Activated T-cell treated with anti-CD3 and anti-CD28 coated beads, Interleukin-2, amount 50 U/mL, for 4 hours (primary cell): ENCODE measurements at regions not wholly inside any gene's neighbourhood (a gene's known extent, or its start where the extent isn't known, plus 50 kb on each side); places are given as distances from the start of the nearest gene placed in this dataset.

Source experiments
- ATAC-seq, 2 donors: fragments of 200-7000 bp; cut with Tn5 transposase; one replicate each; pipeline ENCODE4 v1.10.0; 2021
- DNase-seq: peaks from one replicate; pipeline ENCODE4 v3.0.0-alpha.2; 2020
- H3K27me3 Mint-ChIP-seq: one replicate; pipeline ENCODE4 v1.8.0; 2021; ENCODE audit warnings: low read depth, mixed read lengths
- H3K36me3 Mint-ChIP-seq: one replicate; pipeline ENCODE4 v1.8.0; 2022; ENCODE audit warnings: mixed read lengths; ENCODE audit not compliant: insufficient read depth
- H3K4me1 Mint-ChIP-seq: one replicate; pipeline ENCODE4 v1.8.0; 2021; ENCODE audit warnings: low read depth, mixed read lengths
- H3K4me3 Mint-ChIP-seq: one replicate; pipeline ENCODE4 v1.8.0; 2021; ENCODE audit warnings: mild to moderate bottlenecking, moderate library complexity, mixed read lengths
- H3K9me3 Mint-ChIP-seq: one replicate; pipeline ENCODE4 v1.8.0; 2021; ENCODE audit warnings: mixed read lengths

DNA sequence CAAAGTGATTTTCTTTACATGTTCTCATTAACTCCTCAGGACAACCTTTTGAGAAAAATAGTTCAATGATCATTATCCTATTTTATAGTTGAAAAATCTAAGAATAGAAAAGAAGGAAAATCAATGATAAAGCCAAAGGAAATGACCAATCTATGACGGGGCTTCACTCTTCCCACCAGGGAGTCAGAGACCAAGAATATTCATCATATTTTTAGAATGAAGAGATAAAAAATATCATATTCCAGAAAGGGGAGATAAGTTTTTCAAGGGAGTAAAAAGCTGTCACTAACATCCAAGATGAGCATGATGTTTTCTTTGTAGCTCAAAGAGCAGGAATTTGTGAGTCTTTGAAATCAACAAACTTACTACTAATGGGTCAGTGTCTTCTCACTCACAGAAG lies 71.5 kb upstream of the LPP start:
- no peak for ATAC-seq
- no peaks in the 10 kb centered on the region for H3K27me3 Mint-ChIP-seq
- H3K4me3 Mint-ChIP-seq = no peak overlapping the region
- H3K4me1 Mint-ChIP-seq = no peaks in the 10 kb centered on the region
- H3K9me3 Mint-ChIP-seq = peaks cover 6% of the 10 kb centered on the region
- DNase-seq = no peak
- H3K36me3 Mint-ChIP-seq = no peaks in the 10 kb centered on the region

- Mint-ChIP-seq H3K9me3 (peaks cover 6% of the 10 kb centered on the region), H3K4me1 (no peaks in the 10 kb centered on the region), H3K27me3 (no peaks in the 10 kb centered on the region), H3K4me3 (no peak overlapping the region), H3K36me3 (no peaks in the 10 kb centered on the region)
- DNase-seq (no peak), ATAC-seq (no peak)
Measured at GRCh38 chr3:188083011-188083410, 70.9 kb upstream of the LPP start.

DNA sequence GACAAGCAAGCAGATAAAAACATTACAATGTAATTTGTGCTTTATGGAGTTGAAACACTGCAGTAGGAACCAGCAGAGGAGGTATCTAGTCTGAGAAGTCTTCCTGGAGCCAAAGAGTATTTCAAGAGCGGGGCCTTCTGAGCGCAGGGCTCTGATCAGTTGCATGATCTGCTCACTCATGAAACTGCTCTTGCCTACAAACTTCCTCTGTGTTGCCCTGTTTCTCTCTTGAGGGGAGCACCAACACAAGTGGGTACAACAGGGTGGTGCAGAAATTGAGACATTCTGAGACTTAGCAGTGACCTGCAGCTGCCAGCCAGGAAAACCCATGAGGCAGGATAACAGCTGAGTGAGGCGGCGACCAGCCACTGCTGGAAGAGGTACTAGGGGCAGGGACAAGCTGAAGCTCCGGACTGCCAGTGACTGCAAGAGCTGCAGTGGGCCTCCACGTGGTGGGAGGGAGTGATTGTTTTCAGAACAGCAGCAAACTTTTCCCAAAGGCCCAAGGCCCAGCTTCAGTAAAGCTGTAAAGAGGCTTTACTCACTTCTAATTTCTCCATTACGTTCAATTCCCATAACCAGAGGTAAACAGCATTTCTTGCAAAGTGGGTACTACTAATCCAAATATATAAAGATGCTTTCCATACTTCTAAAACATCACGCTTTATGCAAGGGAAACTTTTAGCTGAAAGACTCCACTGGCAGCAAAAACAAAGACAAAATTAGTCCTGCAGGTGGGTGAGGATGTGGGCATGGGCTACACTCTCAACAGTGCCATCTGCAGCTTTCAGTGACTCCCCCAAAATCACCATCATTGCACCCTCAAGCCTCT lies 69.0 kb upstream of the LPP start:
- Mint-ChIP-seq H3K4me1 (no peaks in the 10 kb centered on the region), H3K27me3 (no peaks in the 10 kb centered on the region), H3K9me3 (peaks cover 6% of the 10 kb centered on the region), H3K4me3 (no peak overlapping the region), H3K36me3 (no peaks in the 10 kb centered on the region)
- ATAC-seq (no peak), DNase-seq (no peak)

- Mint-ChIP-seq H3K4me1 (no peaks in the 10 kb centered on the region), H3K27me3 (no peaks in the 10 kb centered on the region), H3K4me3 (no peak overlapping the region), H3K9me3 (no peaks in the 10 kb centered on the region), H3K36me3 (no peaks in the 10 kb centered on the region)
- DNase-seq (no peak), ATAC-seq (no peak)
Measured at GRCh38 chr3:188085584-188086560, 68.1 kb upstream of the LPP start.

GRCh38 chr3:188088948-188089685 lies 64.8 kb upstream of the LPP start:
- no peak for ATAC-seq
- DNase-seq = no peak
- no peaks in the 10 kb centered on the region for H3K9me3 Mint-ChIP-seq
- no peaks in the 10 kb centered on the region for H3K36me3 Mint-ChIP-seq
- H3K27me3 Mint-ChIP-seq = no peaks in the 10 kb centered on the region
- peaks cover 6% of the 10 kb centered on the region for H3K4me1 Mint-ChIP-seq
- H3K4me3 Mint-ChIP-seq = no peak overlapping the region

DNA sequence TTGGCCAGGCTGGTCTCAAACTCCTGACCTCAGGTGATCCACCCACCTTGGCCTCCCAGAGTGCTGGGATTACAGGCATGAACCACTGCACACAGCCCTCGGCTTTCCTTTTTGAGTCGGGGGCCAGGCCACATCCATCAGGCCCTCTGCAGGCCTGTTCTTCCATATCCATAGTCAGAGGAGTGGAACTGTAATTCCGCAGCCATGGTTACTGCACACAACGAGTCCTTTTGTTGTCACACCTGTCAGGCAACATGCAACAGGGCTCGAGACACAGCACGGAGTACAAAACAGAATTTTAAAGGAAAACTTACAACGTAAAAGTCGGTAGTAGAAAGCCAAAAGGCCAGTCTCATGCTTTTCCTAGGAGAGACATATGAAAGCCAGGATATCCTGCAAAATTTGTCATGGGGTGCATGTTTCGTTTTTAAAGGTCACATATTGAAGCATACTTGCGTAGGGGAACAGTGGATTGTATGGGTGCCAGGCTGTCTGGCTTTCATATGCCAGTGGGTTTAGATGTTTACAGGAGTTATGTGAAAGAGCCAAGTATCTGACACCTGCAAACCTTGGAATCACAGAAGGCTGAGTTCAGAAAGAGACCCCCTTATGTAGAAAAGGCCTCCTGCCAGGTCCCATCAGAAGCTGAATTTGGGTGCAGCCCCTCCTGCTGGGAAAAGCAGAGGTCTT lies 63.2 kb upstream of the LPP start:
- Mint-ChIP-seq H3K27me3 (no peaks in the 10 kb centered on the region), H3K4me1 (peaks cover 6% of the 10 kb centered on the region), H3K9me3 (no peaks in the 10 kb centered on the region), H3K4me3 (no peak overlapping the region), H3K36me3 (no peaks in the 10 kb centered on the region)
- ATAC-seq (no peak), DNase-seq (no peak)

- DNase-seq = no peak
- no peaks in the 10 kb centered on the region for H3K9me3 Mint-ChIP-seq
Measured at GRCh38 chr3:188091746-188092145, 62.2 kb upstream of the LPP start.

GRCh38 chr3:188092648-188093047 lies 61.3 kb upstream of the LPP start:
- peaks cover 6% of the 10 kb centered on the region for H3K4me1 Mint-ChIP-seq
- no peaks in the 10 kb centered on the region for H3K9me3 Mint-ChIP-seq
- H3K36me3 Mint-ChIP-seq = no peaks in the 10 kb centered on the region
- ATAC-seq = peak; percentile 95
- peak; percentile 11 for DNase-seq
- no peak overlapping the region for H3K4me3 Mint-ChIP-seq
- no peaks in the 10 kb centered on the region for H3K27me3 Mint-ChIP-seq

More at GRCh38 chr3:188091746-188092145, 62.2 kb upstream of the LPP start:
- H3K27me3 Mint-ChIP-seq = no peaks in the 10 kb centered on the region
- H3K4me1 Mint-ChIP-seq = peaks cover 6% of the 10 kb centered on the region
- no peak for ATAC-seq
- no peaks in the 10 kb centered on the region for H3K36me3 Mint-ChIP-seq
- H3K4me3 Mint-ChIP-seq = no peak overlapping the region

- no peaks in the 10 kb centered on the region for H3K36me3 Mint-ChIP-seq
Measured at GRCh38 chr3:188095431-188095830, 58.5 kb upstream of the LPP start.

GRCh38 chr3:188097791-188098190 lies 56.2 kb upstream of the LPP start:
- no peaks in the 10 kb centered on the region for H3K36me3 Mint-ChIP-seq
- no peak for DNase-seq

More at GRCh38 chr3:188095431-188095830, 58.5 kb upstream of the LPP start:
- no peak for ATAC-seq
- H3K27me3 Mint-ChIP-seq = no peaks in the 10 kb centered on the region
- no peak overlapping the region for H3K4me3 Mint-ChIP-seq
- H3K4me1 Mint-ChIP-seq = peaks cover 6% of the 10 kb centered on the region
- no peaks in the 10 kb centered on the region for H3K9me3 Mint-ChIP-seq
- no peak for DNase-seq

GRCh38 chr3:188099907-188100306 lies 54.0 kb upstream of the LPP start:
- H3K4me1 Mint-ChIP-seq = no peaks in the 10 kb centered on the region
- no peaks in the 10 kb centered on the region for H3K27me3 Mint-ChIP-seq
- ATAC-seq = no peak
- H3K4me3 Mint-ChIP-seq = no peak overlapping the region
- no peaks in the 10 kb centered on the region for H3K36me3 Mint-ChIP-seq
- no peaks in the 10 kb centered on the region for H3K9me3 Mint-ChIP-seq
- no peak for DNase-seq

More at GRCh38 chr3:188097791-188098190, 56.2 kb upstream of the LPP start:
- Mint-ChIP-seq H3K9me3 (no peaks in the 10 kb centered on the region), H3K27me3 (no peaks in the 10 kb centered on the region), H3K4me1 (peaks cover under 1% of the 10 kb centered on the region), H3K4me3 (no peak overlapping the region)
- ATAC-seq = no peak

- ATAC-seq (no peak), DNase-seq (no peak)
- no peaks in the 10 kb centered on the region for H3K9me3 Mint-ChIP-seq
- no peaks in the 10 kb centered on the region for H3K36me3 Mint-ChIP-seq
- no peaks in the 10 kb centered on the region for H3K27me3 Mint-ChIP-seq
- no peaks in the 10 kb centered on the region for H3K4me1 Mint-ChIP-seq
- no peak overlapping the region for H3K4me3 Mint-ChIP-seq
Measured at GRCh38 chr3:188102861-188103547, 51.0 kb upstream of the LPP start.

GRCh38 chr3:188104050-188104449 lies 49.9 kb upstream of the LPP start:
- peaks cover 4% of the 10 kb centered on the region for H3K4me1 Mint-ChIP-seq
- no peak overlapping the region for H3K4me3 Mint-ChIP-seq
- ATAC-seq (no peak), DNase-seq (no peak)
- no peaks in the 10 kb centered on the region for H3K27me3 Mint-ChIP-seq
- no peaks in the 10 kb centered on the region for H3K36me3 Mint-ChIP-seq
- no peaks in the 10 kb centered on the region for H3K9me3 Mint-ChIP-seq
